Neural crest cell (in vitro differentiated cells): ENCODE measurements at regions not wholly inside any gene's neighbourhood (a gene's known extent, or its start where the extent isn't known, plus 50 kb on each side); places are given as distances from the start of the nearest gene placed in this dataset.

ENCODE experiments used
- DNase-seq: peaks from one replicate; pipeline ENCODE4 v3.0.0; 2021; ENCODE audit warnings: low read depth, mixed read lengths, low spot score
- H3K27ac Mint-ChIP-seq: one replicate; pipeline ENCODE4 v1.8.0; 2021; ENCODE audit warnings: mild to moderate bottlenecking, mixed read lengths; ENCODE audit not compliant: unreplicated experiment
- H3K27me3 Mint-ChIP-seq: 2 replicates; pipeline ENCODE4 v1.8.0; 2021; ENCODE audit warnings: low read depth, mild to moderate bottlenecking, mixed read lengths
- H3K36me3 Mint-ChIP-seq: 2 replicates; pipeline ENCODE4 v1.8.0; 2021; ENCODE audit warnings: low read depth, mild to moderate bottlenecking, mixed read lengths
- H3K4me1 Mint-ChIP-seq: 2 replicates; pipeline ENCODE4 v1.8.0; 2021; ENCODE audit warnings: mixed read lengths
- H3K4me3 Mint-ChIP-seq: one replicate; pipeline ENCODE4 v1.8.0; 2021; ENCODE audit warnings: mild to moderate bottlenecking, mixed read lengths
- H3K9me3 Mint-ChIP-seq: 2 replicates; pipeline ENCODE4 v1.8.0; 2021; ENCODE audit warnings: mixed read lengths
- TF ChIP-seq, protein P1 (sequence below): fragments of 200-600 bp; sonication (generic); conservative IDR thresholded peaks from 2 replicates; pipeline ENCODE4 v1.5.0; 2021; ENCODE audit warnings: antibody characterized with exemption, mild to moderate bottlenecking

DNA sequence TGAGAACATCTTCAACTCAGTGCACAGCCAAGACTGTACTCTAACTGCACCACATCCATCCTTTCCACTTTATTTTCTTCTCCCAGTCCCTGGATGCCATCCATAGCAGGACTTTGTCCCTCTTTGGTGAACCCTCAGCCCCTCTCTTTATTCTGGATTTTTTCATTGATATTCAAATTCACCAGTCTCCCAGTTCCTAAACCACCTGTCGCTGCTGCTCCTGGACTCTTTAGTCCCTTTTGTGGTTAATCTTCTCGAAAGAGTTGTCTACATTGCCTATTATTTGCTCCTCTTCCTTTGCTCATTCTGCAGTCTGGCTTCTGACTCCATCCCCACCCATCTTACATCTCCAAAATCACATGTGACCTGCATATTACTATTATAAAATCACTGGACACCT, 59.4 kb upstream of the ZSWIM6 start:
- Mint-ChIP-seq H3K4me3 (no peak overlapping the region), H3K36me3 (no peaks in the 10 kb centered on the region), H3K9me3 (no peaks in the 10 kb centered on the region), H3K27ac (no peak overlapping the region), H3K4me1 (peaks cover 34% of the 10 kb centered on the region), H3K27me3 (no peaks in the 10 kb centered on the region)
- DNase-seq = no peak
- TF ChIP-seq, protein P1, sequence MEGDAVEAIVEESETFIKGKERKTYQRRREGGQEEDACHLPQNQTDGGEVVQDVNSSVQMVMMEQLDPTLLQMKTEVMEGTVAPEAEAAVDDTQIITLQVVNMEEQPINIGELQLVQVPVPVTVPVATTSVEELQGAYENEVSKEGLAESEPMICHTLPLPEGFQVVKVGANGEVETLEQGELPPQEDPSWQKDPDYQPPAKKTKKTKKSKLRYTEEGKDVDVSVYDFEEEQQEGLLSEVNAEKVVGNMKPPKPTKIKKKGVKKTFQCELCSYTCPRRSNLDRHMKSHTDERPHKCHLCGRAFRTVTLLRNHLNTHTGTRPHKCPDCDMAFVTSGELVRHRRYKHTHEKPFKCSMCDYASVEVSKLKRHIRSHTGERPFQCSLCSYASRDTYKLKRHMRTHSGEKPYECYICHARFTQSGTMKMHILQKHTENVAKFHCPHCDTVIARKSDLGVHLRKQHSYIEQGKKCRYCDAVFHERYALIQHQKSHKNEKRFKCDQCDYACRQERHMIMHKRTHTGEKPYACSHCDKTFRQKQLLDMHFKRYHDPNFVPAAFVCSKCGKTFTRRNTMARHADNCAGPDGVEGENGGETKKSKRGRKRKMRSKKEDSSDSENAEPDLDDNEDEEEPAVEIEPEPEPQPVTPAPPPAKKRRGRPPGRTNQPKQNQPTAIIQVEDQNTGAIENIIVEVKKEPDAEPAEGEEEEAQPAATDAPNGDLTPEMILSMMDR = no peak

DNA sequence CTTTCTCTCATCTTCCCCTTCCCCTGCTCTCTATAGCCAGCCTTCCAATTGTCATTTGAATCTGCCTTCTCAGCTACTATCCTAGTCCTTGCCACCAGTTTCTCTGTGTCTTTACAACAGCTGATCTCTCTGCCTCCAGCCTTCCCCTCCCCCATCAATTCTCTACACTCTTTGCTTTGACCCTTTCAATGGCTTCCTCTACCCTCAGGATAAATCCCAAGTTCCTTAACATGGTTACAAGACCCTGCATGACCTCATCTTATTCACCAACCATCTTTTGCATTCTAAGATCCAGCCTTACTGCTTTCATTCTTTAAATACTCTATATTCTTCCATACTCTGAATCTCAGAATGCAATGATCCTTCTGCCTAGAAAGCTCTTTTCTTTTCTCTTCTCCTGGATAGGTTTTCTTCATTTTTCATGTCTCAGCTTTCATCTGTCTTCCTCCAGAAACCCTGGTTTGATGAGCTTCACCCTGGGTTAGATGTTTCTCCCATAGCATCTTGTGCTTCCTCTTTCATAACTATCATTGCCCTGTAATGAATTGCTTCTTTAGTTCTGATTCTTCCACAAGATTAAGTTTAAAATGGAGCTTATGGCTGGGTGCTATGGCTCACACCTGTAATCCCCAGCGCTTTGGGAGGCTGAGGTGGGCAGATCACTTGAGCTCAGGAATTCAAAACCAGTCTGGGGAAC, 58.6 kb upstream of the ZSWIM6 start:
- no peaks in the 10 kb centered on the region for H3K9me3 Mint-ChIP-seq
- TF ChIP-seq, protein P1 = no peak
- DNase-seq = no peak
- no peak overlapping the region for H3K4me3 Mint-ChIP-seq
- H3K27me3 Mint-ChIP-seq = no peaks in the 10 kb centered on the region
- peaks cover 28% of the 10 kb centered on the region for H3K4me1 Mint-ChIP-seq
- no peaks in the 10 kb centered on the region for H3K36me3 Mint-ChIP-seq
- no peak overlapping the region for H3K27ac Mint-ChIP-seq

DNA sequence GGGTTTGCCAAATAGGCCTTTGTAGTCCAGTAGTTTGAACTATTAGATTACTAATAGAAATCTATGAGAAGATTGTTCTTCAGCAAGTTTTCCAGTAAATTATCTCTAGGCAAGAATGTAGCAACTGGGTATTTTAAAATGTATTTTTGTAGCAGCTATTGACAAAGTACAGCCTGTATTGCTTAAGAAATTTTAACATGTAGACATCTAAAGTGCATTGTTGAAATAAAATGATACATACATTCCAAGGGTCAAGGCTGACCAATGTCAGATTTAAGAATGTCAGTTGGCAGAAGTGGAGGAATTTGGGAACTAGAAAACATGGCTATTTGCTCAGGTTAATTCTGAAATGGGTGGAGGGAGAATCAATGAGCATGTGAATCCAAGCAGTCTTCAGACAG, 57.5 kb upstream of the ZSWIM6 start:
- Mint-ChIP-seq H3K4me1 (peaks cover 20% of the 10 kb centered on the region), H3K4me3 (no peak overlapping the region), H3K27ac (no peak overlapping the region), H3K9me3 (no peaks in the 10 kb centered on the region), H3K27me3 (no peaks in the 10 kb centered on the region), H3K36me3 (no peaks in the 10 kb centered on the region)
- DNase-seq = no peak
- TF ChIP-seq, protein P1 = no peak

DNA sequence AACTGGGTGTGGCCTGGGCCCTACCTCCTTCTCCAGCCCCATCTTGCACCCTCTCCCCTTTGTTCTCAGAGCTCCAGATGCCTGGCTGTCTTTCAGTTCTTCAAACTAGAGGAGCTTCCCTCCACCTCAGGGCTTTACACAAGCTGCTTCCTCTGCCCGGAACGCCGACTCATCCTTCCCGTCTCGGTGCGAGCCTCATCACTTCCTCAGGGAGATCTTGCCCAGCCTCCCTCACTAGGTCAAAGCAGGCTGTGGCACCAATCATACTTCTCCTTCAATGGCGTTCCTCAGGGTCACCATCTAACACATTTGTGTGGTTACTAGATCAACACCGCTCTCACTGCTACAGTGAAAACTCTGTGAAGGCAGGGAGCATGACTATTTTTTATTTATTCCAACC, 56.2 kb upstream of the ZSWIM6 start:
- H3K4me1 Mint-ChIP-seq = peaks cover 20% of the 10 kb centered on the region
- TF ChIP-seq, protein P1 = no peak
- H3K27me3 Mint-ChIP-seq = no peaks in the 10 kb centered on the region
- H3K4me3 Mint-ChIP-seq = no peak overlapping the region
- peak overlapping the region; percentile 90 for H3K27ac Mint-ChIP-seq
- H3K9me3 Mint-ChIP-seq = no peaks in the 10 kb centered on the region
- no peak for DNase-seq
- no peaks in the 10 kb centered on the region for H3K36me3 Mint-ChIP-seq

DNA sequence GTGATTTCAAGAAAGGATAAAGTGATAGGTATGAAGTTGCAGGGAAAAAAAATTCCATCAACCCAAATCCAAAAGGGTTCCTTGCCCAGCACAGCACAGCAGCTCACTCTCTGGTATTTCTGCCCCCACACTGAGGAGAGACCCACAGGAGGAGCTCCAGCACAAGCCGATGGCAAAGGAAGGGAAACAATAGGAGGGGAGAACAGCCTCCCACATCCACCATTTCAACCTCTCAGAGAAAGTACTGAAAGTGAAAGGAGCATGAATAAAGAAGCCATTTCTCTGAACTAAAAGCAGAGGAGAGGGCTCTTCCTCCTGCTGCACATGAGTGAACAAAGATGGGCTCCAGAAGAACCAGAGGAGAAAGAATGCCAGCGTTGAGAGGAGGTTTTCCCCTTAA, 54.9 kb upstream of the ZSWIM6 start:
- no peak for DNase-seq
- H3K27me3 Mint-ChIP-seq = no peaks in the 10 kb centered on the region
- no peak overlapping the region for H3K4me3 Mint-ChIP-seq
- peak overlapping the region; percentile 39 for H3K27ac Mint-ChIP-seq
- H3K4me1 Mint-ChIP-seq = peaks cover 20% of the 10 kb centered on the region
- TF ChIP-seq, protein P1 = no peak
- no peaks in the 10 kb centered on the region for H3K36me3 Mint-ChIP-seq
- no peaks in the 10 kb centered on the region for H3K9me3 Mint-ChIP-seq
